ENCODE measurements at regions not wholly inside any gene's neighbourhood (a gene's known extent, or its start where the extent isn't known, plus 50 kb on each side); places are given as distances from the start of the nearest gene placed in this dataset.

DNA sequence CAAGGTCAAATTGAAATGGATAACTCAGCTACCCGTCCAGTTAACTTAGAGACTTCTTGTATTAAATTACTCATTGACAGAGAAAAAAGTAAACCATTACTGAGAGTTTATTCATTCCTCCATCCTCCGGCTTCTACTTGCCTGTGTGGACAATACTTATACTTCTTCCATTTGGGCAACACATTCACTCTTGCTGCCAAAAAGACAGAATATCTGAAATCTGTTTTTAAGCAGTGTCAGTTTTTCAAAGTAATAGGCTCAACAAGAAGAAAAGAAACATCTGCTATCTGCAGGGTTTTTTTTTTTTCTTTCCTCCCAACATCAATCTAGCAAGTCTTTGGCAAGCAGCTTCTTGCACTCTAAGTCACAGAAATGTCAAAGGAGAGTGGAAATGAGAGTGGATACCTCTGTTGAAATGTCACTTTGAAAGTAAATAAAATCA lies 1142.8 kb downstream of the PCDH9 start:
- Histone ChIP-seq H3K9me3 (ENCODE audit: control insufficient read depth, low read depth, low read length) (no peaks in the 10 kb centered on the region), H3K23me2 (ENCODE audit: insufficient read length, low read depth, low read length, poor library complexity, severe bottlenecking) (no peaks in the 10 kb centered on the region), H3K4me1 (ENCODE audit: insufficient read depth, low read length) (no peaks in the 10 kb centered on the region), H2BK20ac (ENCODE audit: low read depth, low read length, poor library complexity, severe bottlenecking) (no peak overlapping the region), H3K14ac (ENCODE audit: insufficient read depth, low read length) (no peak overlapping the region), H4K5ac (ENCODE audit: insufficient read length, low read depth, low read length) (no peak overlapping the region), H3K56ac (ENCODE audit: insufficient read length, low read depth, low read length) (no peak overlapping the region), H3K4ac (ENCODE audit: low read depth, low read length) (no peak overlapping the region), H2BK15ac (ENCODE audit: low read depth, low read length) (no peak overlapping the region), H3K79me2 (ENCODE audit: insufficient read depth, low read length) (no peaks in the 10 kb centered on the region), H3K4me2 (ENCODE audit: insufficient read depth, insufficient read length, low read length) (no peak overlapping the region), H3K23ac (ENCODE audit: insufficient read length, low read depth, low read length) (no peak overlapping the region), H3K79me1 (ENCODE audit: insufficient read depth, low read depth, low read length, poor library complexity, severe bottlenecking) (no peaks in the 10 kb centered on the region), H2BK12ac (ENCODE audit: insufficient read length, low read depth, low read length) (no peak overlapping the region), H4K8ac (replicated peaks; ENCODE audit: insufficient read length, low read depth, low read length) (no peak overlapping the region), H3K27ac (ENCODE audit: insufficient read length, low read depth, low read length) (no peak overlapping the region), H2AFZ (ENCODE audit: low read length) (no peak overlapping the region), H3K18ac (ENCODE audit: insufficient read length, low read depth, low read length) (no peak overlapping the region), H2AK5ac (ENCODE audit: insufficient read length, low read length) (no peak overlapping the region), H3K9ac (ENCODE audit: extremely low read depth, insufficient read length, low read length) (no peak overlapping the region), H3T11ph (ENCODE audit: low read length) (no peak overlapping the region), H2BK120ac (ENCODE audit: low read depth, low read length, poor library complexity, severe bottlenecking) (no peak overlapping the region), H3K27me3 (ENCODE audit: insufficient read depth, low read length) (no peaks in the 10 kb centered on the region), H4K20me1 (ENCODE audit: control insufficient read depth, insufficient read depth, insufficient read length) (no peaks in the 10 kb centered on the region), H4K91ac (ENCODE audit: insufficient read length, low read depth, low read length) (no peak overlapping the region), H2BK5ac (ENCODE audit: insufficient read length, low read length) (no peak overlapping the region)
- Mint-ChIP-seq H3K4me3 (no peak overlapping the region), H3K27me3 (ENCODE audit: low read depth) (no peaks in the 10 kb centered on the region), H3K4me1 (no peaks in the 10 kb centered on the region), H3K27ac (no peak overlapping the region), H3K36me3 (ENCODE audit: insufficient read depth in 1 of 3, low read depth in 3 of 3) (no peaks in the 10 kb centered on the region), H3K9me3 (no peaks in the 10 kb centered on the region)
- TF ChIP-seq, protein P1, sequence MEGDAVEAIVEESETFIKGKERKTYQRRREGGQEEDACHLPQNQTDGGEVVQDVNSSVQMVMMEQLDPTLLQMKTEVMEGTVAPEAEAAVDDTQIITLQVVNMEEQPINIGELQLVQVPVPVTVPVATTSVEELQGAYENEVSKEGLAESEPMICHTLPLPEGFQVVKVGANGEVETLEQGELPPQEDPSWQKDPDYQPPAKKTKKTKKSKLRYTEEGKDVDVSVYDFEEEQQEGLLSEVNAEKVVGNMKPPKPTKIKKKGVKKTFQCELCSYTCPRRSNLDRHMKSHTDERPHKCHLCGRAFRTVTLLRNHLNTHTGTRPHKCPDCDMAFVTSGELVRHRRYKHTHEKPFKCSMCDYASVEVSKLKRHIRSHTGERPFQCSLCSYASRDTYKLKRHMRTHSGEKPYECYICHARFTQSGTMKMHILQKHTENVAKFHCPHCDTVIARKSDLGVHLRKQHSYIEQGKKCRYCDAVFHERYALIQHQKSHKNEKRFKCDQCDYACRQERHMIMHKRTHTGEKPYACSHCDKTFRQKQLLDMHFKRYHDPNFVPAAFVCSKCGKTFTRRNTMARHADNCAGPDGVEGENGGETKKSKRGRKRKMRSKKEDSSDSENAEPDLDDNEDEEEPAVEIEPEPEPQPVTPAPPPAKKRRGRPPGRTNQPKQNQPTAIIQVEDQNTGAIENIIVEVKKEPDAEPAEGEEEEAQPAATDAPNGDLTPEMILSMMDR (conservative IDR thresholded peaks at IDR 0.05), result no peak
- no peak for DNase-seq
- no CpG with 5 or more reads among the region's 2 CpGs for WGBS (ENCODE audit: extremely low coverage, insufficient read length, low lambda C conversion rate)
